ENCODE measurements at regions not wholly inside any gene's neighbourhood (a gene's known extent, or its start where the extent isn't known, plus 50 kb on each side); places are given as distances from the start of the nearest gene placed in this dataset.

GRCh38 chr3:193865896-193866480, 270.0 kb upstream of the HES1 start:
- Histone ChIP-seq H3K27ac (replicated peaks) (no peak overlapping the region), H3K27me3 (ENCODE audit: low read depth) (peaks cover 27% of the 10 kb centered on the region)
- intact Hi-C loops (cut with micrococcal nuclease): no loop called here

GRCh38 chr3:193868590-193868989, 267.4 kb upstream of the HES1 start:
- Histone ChIP-seq H3K27ac (replicated peaks) (no peak overlapping the region), H3K4me3 (no peak overlapping the region), H3K27me3 (ENCODE audit: low read depth) (peaks cover 35% of the 10 kb centered on the region), H3K36me3 (no peaks in the 10 kb centered on the region), H3K9me3 (replicated peaks) (no peaks in the 10 kb centered on the region), H3K4me1 (peaks cover 28% of the 10 kb centered on the region)
- DNase-seq: no peak
- intact Hi-C loops (cut with micrococcal nuclease): no loop called here
- no peak for TF ChIP-seq CTCF (IDR thresholded peaks at IDR 0.05; ENCODE audit: borderline replicate concordance)

More at GRCh38 chr3:193865896-193866480, 270.0 kb upstream of the HES1 start:
- no peak for DNase-seq
- Histone ChIP-seq H3K36me3 (no peaks in the 10 kb centered on the region), H3K4me1 (peaks cover 54% of the 10 kb centered on the region), H3K4me3 (no peak overlapping the region), H3K9me3 (replicated peaks) (no peaks in the 10 kb centered on the region)
- TF ChIP-seq CTCF (IDR thresholded peaks at IDR 0.05; ENCODE audit: borderline replicate concordance): no peak

GRCh38 chr3:193869221-193870201, 266.4 kb upstream of the HES1 start:
- intact Hi-C loops (cut with micrococcal nuclease): no loop called here
- no peak for TF ChIP-seq CTCF (IDR thresholded peaks at IDR 0.05; ENCODE audit: borderline replicate concordance)

GRCh38 chr3:193870376-193871219, 265.4 kb upstream of the HES1 start:
- peaks cover 35% of the 10 kb centered on the region for H3K27me3 ChIP-seq (ENCODE audit: low read depth)
- H3K4me1 ChIP-seq: peaks cover 15% of the 10 kb centered on the region
- no peaks in the 10 kb centered on the region for H3K36me3 ChIP-seq
- no peaks in the 10 kb centered on the region for H3K9me3 ChIP-seq (replicated peaks)
- no peak for TF ChIP-seq CTCF (IDR thresholded peaks at IDR 0.05; ENCODE audit: borderline replicate concordance)
- no peak overlapping the region for H3K4me3 ChIP-seq
- intact Hi-C loops (cut with micrococcal nuclease): no loop called here
- H3K27ac ChIP-seq (replicated peaks): no peak overlapping the region
- no peak for DNase-seq

More at GRCh38 chr3:193869221-193870201, 266.4 kb upstream of the HES1 start:
- H3K4me1 ChIP-seq: peaks cover 19% of the 10 kb centered on the region
- DNase-seq: peak; percentile 53
- H3K27me3 ChIP-seq (ENCODE audit: low read depth): peaks cover 35% of the 10 kb centered on the region
- no peaks in the 10 kb centered on the region for H3K9me3 ChIP-seq (replicated peaks)
- peak overlapping the region; percentile 27 for H3K27ac ChIP-seq (replicated peaks)
- H3K4me3 ChIP-seq: peak overlapping the region; percentile 39
- H3K36me3 ChIP-seq: no peaks in the 10 kb centered on the region

- Histone ChIP-seq H3K4me3 (no peak overlapping the region), H3K9me3 (replicated peaks) (no peaks in the 10 kb centered on the region), H3K27me3 (ENCODE audit: low read depth) (peaks cover 35% of the 10 kb centered on the region), H3K27ac (replicated peaks) (no peak overlapping the region), H3K36me3 (no peaks in the 10 kb centered on the region), H3K4me1 (peaks cover 15% of the 10 kb centered on the region)
- TF ChIP-seq CTCF (IDR thresholded peaks at IDR 0.05; ENCODE audit: borderline replicate concordance): no peak
- no peak for DNase-seq
- intact Hi-C loops (cut with micrococcal nuclease): no loop called here
Observed at GRCh38 chr3:193871220-193871485, 264.8 kb upstream of the HES1 start.

All from left ventricle myocardium inferior (tissue), 1 donor.